ENCODE measurements at regions not wholly inside any gene's neighbourhood (a gene's known extent, or its start where the extent isn't known, plus 50 kb on each side); places are given as distances from the start of the nearest gene placed in this dataset.

- H3K4me2 ChIP-seq (ENCODE audit: low read length), result no peak overlapping the region
- H3K27ac ChIP-seq (ENCODE audit: low read length), result no peak overlapping the region
- H3K9ac ChIP-seq (ENCODE audit: low read length), result no peak overlapping the region
- no peaks in the 10 kb centered on the region for H3K9me2 ChIP-seq (ENCODE audit: insufficient read depth, low read length)
- no peaks in the 10 kb centered on the region for H3K79me2 ChIP-seq (replicated peaks; ENCODE audit: insufficient read depth, low read length)
- no peaks in the 10 kb centered on the region for H3K9me3 ChIP-seq (ENCODE audit: low read length)
- no peak overlapping the region for H3K4me3 ChIP-seq (ENCODE audit: low read length)
- no peaks in the 10 kb centered on the region for H3F3A ChIP-seq (ENCODE audit: insufficient read depth, low read length, poor library complexity, severe bottlenecking)
- no peaks in the 10 kb centered on the region for H3K27me3 ChIP-seq (ENCODE audit: insufficient read depth, low read depth, low read length)
- H3K36me3 ChIP-seq (ENCODE audit: insufficient read depth, low read length), result no peaks in the 10 kb centered on the region
- no peak overlapping the region for H2AFZ ChIP-seq (ENCODE audit: low read depth, low read length)
- no peaks in the 10 kb centered on the region for H4K20me1 ChIP-seq (ENCODE audit: insufficient read depth)
- no peak for TF ChIP-seq MXI1 (conservative IDR thresholded peaks at IDR 0.05; ENCODE audit: poor library complexity, severe bottlenecking)
These were observed 54.9 kb upstream of the MAP2 start for GRCh38 chr2:209368914-209369313.

DNA sequence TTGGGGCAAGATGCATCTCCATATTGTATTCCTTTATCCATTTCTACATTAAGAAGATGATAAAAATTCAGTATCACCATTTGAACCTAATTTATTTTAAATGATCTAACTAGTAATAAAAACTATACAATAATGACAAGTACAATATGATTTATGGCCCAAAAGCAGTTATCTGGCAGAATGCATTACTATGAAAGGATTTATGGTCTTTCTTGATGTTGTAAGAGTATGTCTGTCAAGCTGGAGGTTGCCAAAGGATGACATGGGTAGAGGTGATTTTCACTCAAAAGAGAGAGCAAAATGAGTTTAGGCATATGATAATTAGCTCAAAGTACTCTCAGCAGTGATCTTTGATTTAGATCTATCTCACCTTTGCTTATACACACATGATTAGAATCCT lies 54.2 kb upstream of the MAP2 start:
- Histone ChIP-seq H2AFZ (ENCODE audit: low read depth, low read length) (no peak overlapping the region), H3K79me2 (replicated peaks; ENCODE audit: insufficient read depth, low read length) (no peaks in the 10 kb centered on the region), H4K20me1 (ENCODE audit: insufficient read depth) (no peaks in the 10 kb centered on the region), H3K4me3 (ENCODE audit: low read length) (no peak overlapping the region), H3K36me3 (ENCODE audit: insufficient read depth, low read length) (no peaks in the 10 kb centered on the region), H3K9me2 (ENCODE audit: insufficient read depth, low read length) (no peaks in the 10 kb centered on the region), H3F3A (ENCODE audit: insufficient read depth, low read length, poor library complexity, severe bottlenecking) (no peaks in the 10 kb centered on the region), H3K9me3 (ENCODE audit: low read length) (no peaks in the 10 kb centered on the region), H3K4me2 (ENCODE audit: low read length) (no peak overlapping the region), H3K27ac (ENCODE audit: low read length) (no peak overlapping the region), H3K9ac (ENCODE audit: low read length) (no peak overlapping the region), H3K27me3 (ENCODE audit: insufficient read depth, low read depth, low read length) (no peaks in the 10 kb centered on the region)
- no peak for TF ChIP-seq POLR2AphosphoS5 (IDR thresholded peaks at IDR 0.05)
- TF ChIP-seq RAD21 (conservative IDR thresholded peaks at IDR 0.05), result no peak
- TF ChIP-seq REST (IDR thresholded peaks at IDR 0.05; ENCODE audit: borderline replicate concordance), result no peak
- TF ChIP-seq EP300 (conservative IDR thresholded peaks at IDR 0.05; ENCODE audit: poor library complexity, severe bottlenecking), result no peak
- TF ChIP-seq SMC3 (conservative IDR thresholded peaks at IDR 0.05; ENCODE audit: poor library complexity), result no peak
- no peak for TF ChIP-seq CTCF (IDR thresholded peaks at IDR 0.05; ENCODE audit: poor library complexity, severe bottlenecking)
- TF ChIP-seq EZH2 (IDR thresholded peaks at IDR 0.05; ENCODE audit: borderline replicate concordance, insufficient read depth, low read length, poor library complexity, severe bottlenecking), result no peak
- TF ChIP-seq MXI1 (conservative IDR thresholded peaks at IDR 0.05; ENCODE audit: poor library complexity, severe bottlenecking), result no peak
- TF ChIP-seq TAF1 (IDR thresholded peaks at IDR 0.05; ENCODE audit: low read depth), result no peak

GRCh38 chr2:209371407-209371806 lies 52.4 kb upstream of the MAP2 start:
- Histone ChIP-seq H3K4me3 (ENCODE audit: low read length) (no peak overlapping the region), H3K9ac (ENCODE audit: low read length) (no peak overlapping the region), H3K4me2 (ENCODE audit: low read length) (no peak overlapping the region), H3K79me2 (replicated peaks; ENCODE audit: insufficient read depth, low read length) (no peaks in the 10 kb centered on the region), H3K27ac (ENCODE audit: low read length) (no peak overlapping the region), H3K36me3 (ENCODE audit: insufficient read depth, low read length) (no peaks in the 10 kb centered on the region), H3K9me2 (ENCODE audit: insufficient read depth, low read length) (no peaks in the 10 kb centered on the region), H2AFZ (ENCODE audit: low read depth, low read length) (no peak overlapping the region), H3F3A (ENCODE audit: insufficient read depth, low read length, poor library complexity, severe bottlenecking) (no peaks in the 10 kb centered on the region), H3K9me3 (ENCODE audit: low read length) (no peaks in the 10 kb centered on the region), H4K20me1 (ENCODE audit: insufficient read depth) (no peaks in the 10 kb centered on the region), H3K27me3 (ENCODE audit: insufficient read depth, low read depth, low read length) (no peaks in the 10 kb centered on the region)
- TF ChIP-seq TAF1 (IDR thresholded peaks at IDR 0.05; ENCODE audit: low read depth) (no peak), REST (IDR thresholded peaks at IDR 0.05; ENCODE audit: borderline replicate concordance) (no peak), MXI1 (conservative IDR thresholded peaks at IDR 0.05; ENCODE audit: poor library complexity, severe bottlenecking) (no peak), SMC3 (conservative IDR thresholded peaks at IDR 0.05; ENCODE audit: poor library complexity) (no peak), EP300 (conservative IDR thresholded peaks at IDR 0.05; ENCODE audit: poor library complexity, severe bottlenecking) (no peak), POLR2AphosphoS5 (IDR thresholded peaks at IDR 0.05) (no peak), CTCF (IDR thresholded peaks at IDR 0.05; ENCODE audit: poor library complexity, severe bottlenecking) (no peak), EZH2 (IDR thresholded peaks at IDR 0.05; ENCODE audit: borderline replicate concordance, insufficient read depth, low read length, poor library complexity, severe bottlenecking) (no peak), RAD21 (conservative IDR thresholded peaks at IDR 0.05) (no peak)
